ENCODE measurements at regions not wholly inside any gene's neighbourhood (a gene's known extent, or its start where the extent isn't known, plus 50 kb on each side); places are given as distances from the start of the nearest gene placed in this dataset.

DNA sequence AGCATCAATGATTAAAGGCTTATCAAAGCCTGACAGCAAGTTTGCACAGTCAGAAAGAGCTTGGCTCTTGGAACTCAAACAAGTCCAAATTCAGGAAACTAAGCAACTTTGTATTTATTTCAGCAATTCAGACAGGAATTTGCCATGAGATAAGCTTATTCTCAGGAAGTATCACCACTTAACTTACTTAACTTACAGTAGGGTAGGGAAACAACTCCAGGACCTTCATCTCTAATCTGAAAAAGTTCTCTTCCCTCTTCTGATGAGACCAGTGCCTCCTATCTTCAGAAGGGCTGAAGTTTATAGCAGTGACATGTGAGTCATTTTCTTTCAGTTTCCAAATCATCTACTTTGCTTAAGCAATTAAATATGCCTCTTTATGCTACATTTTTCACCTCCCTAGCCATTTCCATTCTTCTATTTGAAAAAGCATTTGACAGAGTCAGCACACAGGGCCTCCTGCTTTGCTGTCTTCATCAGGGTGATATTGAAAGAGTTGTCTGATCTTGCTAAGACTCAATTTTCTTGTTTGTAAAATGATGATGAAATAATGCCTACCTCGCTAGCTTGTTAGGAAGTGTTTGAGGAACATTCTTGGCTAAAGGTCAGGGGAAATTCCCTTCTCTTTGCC lies 389.5 kb downstream of the RND3 start:
- TF ChIP-seq POLR2A (IDR thresholded peaks at IDR 0.05) = no peak
- TF ChIP-seq, protein P1, sequence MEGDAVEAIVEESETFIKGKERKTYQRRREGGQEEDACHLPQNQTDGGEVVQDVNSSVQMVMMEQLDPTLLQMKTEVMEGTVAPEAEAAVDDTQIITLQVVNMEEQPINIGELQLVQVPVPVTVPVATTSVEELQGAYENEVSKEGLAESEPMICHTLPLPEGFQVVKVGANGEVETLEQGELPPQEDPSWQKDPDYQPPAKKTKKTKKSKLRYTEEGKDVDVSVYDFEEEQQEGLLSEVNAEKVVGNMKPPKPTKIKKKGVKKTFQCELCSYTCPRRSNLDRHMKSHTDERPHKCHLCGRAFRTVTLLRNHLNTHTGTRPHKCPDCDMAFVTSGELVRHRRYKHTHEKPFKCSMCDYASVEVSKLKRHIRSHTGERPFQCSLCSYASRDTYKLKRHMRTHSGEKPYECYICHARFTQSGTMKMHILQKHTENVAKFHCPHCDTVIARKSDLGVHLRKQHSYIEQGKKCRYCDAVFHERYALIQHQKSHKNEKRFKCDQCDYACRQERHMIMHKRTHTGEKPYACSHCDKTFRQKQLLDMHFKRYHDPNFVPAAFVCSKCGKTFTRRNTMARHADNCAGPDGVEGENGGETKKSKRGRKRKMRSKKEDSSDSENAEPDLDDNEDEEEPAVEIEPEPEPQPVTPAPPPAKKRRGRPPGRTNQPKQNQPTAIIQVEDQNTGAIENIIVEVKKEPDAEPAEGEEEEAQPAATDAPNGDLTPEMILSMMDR (IDR thresholded peaks at IDR 0.05 in 8 of 11, conservative IDR thresholded peaks at IDR 0.05 in 3 of 11) = peak in 5 of 11 experiments; percentile 37 to 61 (median 40)

All from spleen (tissue), 7 donors.